ENCODE measurements at regions not wholly inside any gene's neighbourhood (a gene's known extent, or its start where the extent isn't known, plus 50 kb on each side); places are given as distances from the start of the nearest gene placed in this dataset.

GRCh38 chr12:115504306-115505290 is 772.9 kb downstream of the MED13L start:
- DNase-seq (ENCODE audit: extremely low read depth in 1 of 4, low spot score in 3 of 4) (no peak), FAIRE-seq (no peak), ATAC-seq (no peak)
- intact Hi-C loops (cut with micrococcal nuclease) = no loop called here
- no peak overlapping the region for H3K9ac ChIP-seq (ENCODE audit: insufficient read depth in 1 of 2, low read depth in 2 of 2, low read length in 2 of 2)
- no peaks in the 10 kb centered on the region for H3K79me2 ChIP-seq (ENCODE audit: control insufficient read depth, insufficient read depth, low read length)
- CTCF ChIA-PET (ENCODE audit: low intra/inter-chr PET ratio) = interaction anchor here (0.6 kb wide), 1 partner anchor 20 kb away, joined by 4 read pairs; no protein-coding TSS in a partner anchor
- BruUV-seq (replicated peaks) = no TSS peak
- 5% methylated on average over 16 of the region's 16 CpGs for WGBS (ENCODE audit: insufficient coverage, low coverage, missing lambda C conversion rate)
- H3K9me3 ChIP-seq (replicated peaks; ENCODE audit: control insufficient read depth, insufficient read depth, low read depth, low read length) = no peaks in the 10 kb centered on the region
- no peak overlapping the region for H3K4me2 ChIP-seq (ENCODE audit: insufficient read depth, low read length)
- POLR2A ChIA-PET = interaction anchor here (0.7 to 1.2 kb wide), 2 partner anchors 9 to 1260 kb away, joined by 3 to 4 read pairs; no protein-coding TSS in a partner anchor
- no peak overlapping the region for H2AFZ ChIP-seq (ENCODE audit: low read depth, low read length)
- in situ Hi-C loops (cut with MboI) = no loop called here
- H3K27ac ChIP-seq (ENCODE audit: extremely low read depth, low read depth, low read length) = no peak overlapping the region
- H3K4me3 ChIP-seq = no peak overlapping the region
- no peaks in the 10 kb centered on the region for H3K4me1 ChIP-seq (replicated peaks in 1 of 2; ENCODE audit: control insufficient read depth in 2 of 2, insufficient read depth in 2 of 2, low read length in 2 of 2)
- no peaks in the 10 kb centered on the region for H3K36me3 ChIP-seq (ENCODE audit: control insufficient read depth, insufficient read depth, low read length)
- no peaks in the 10 kb centered on the region for H4K20me1 ChIP-seq (replicated peaks; ENCODE audit: control insufficient read depth, insufficient read depth, low read length)
- no peaks in the 10 kb centered on the region; a peak in 1 of 5 replicates for H3K27me3 ChIP-seq (ENCODE audit: control insufficient read depth in 2 of 2, insufficient read depth in 2 of 2, low read length in 2 of 2)
- TF ChIP-seq DDX20 (tag; IDR thresholded peaks at IDR 0.05; ENCODE audit: low read depth) (no peak), PRDM10 (IDR thresholded peaks at IDR 0.05; ENCODE audit: partially characterized antibody) (peak; percentile 61)
- H3K9me1 ChIP-seq (ENCODE audit: control insufficient read depth, insufficient read depth, low read length) = no peaks in the 10 kb centered on the region

Measured in K562 (cell line).